HG03097 (cell line): ENCODE measurements at regions not wholly inside any gene's neighbourhood (a gene's known extent, or its start where the extent isn't known, plus 50 kb on each side); places are given as distances from the start of the nearest gene placed in this dataset.
"Not testable (repeated sequence)": the region's sequence is repeated elsewhere in the genome, so short reads cannot be mapped to it uniquely, and the experiment has no call there.

ENCODE experiments used
- ATAC-seq: cut with Tn5 transposase; IDR thresholded peaks from one replicate; pipeline ENCODE4 v1.9.1; 2021; ENCODE audit not compliant: unreplicated experiment, low FRiP score

- ATAC-seq: no peak
Observed at GRCh38 chr6:170067181-170067641, 223.7 kb downstream of the DLL1 start.

GRCh38 chr6:170066679-170067078 is 224.2 kb downstream of the DLL1 start:
- no peak for ATAC-seq

- no peak for ATAC-seq
Observed at GRCh38 chr6:170063851-170064602, 226.9 kb downstream of the DLL1 start.

- ATAC-seq: no peak
Observed at GRCh38 chr6:170063431-170063830, 227.4 kb downstream of the DLL1 start.

GRCh38 chr6:170062915-170063241 is 228.0 kb downstream of the DLL1 start:
- ATAC-seq: no peak

GRCh38 chr6:170062209-170062914 is 228.5 kb downstream of the DLL1 start:
- no peak for ATAC-seq

GRCh38 chr6:170058878-170059485 is 231.9 kb downstream of the DLL1 start:
- no peak for ATAC-seq

- ATAC-seq: no peak
Observed at GRCh38 chr6:170057961-170058877, 232.7 kb downstream of the DLL1 start.

- no peak for ATAC-seq
Observed at GRCh38 chr6:170057034-170057734, 233.7 kb downstream of the DLL1 start.

- ATAC-seq: no peak
Observed at GRCh38 chr6:170056278-170056711, 234.6 kb downstream of the DLL1 start.

GRCh38 chr6:170055797-170056196 is 235.1 kb downstream of the DLL1 start:
- not testable (repeated sequence) for ATAC-seq

GRCh38 chr6:170053966-170054661 is 236.8 kb downstream of the DLL1 start:
- no peak for ATAC-seq

GRCh38 chr6:170052991-170053821 is 237.7 kb downstream of the DLL1 start:
- ATAC-seq: no peak

GRCh38 chr6:170051229-170052172 is 239.4 kb downstream of the DLL1 start:
- ATAC-seq: no peak

GRCh38 chr6:170050591-170051041 is 240.3 kb downstream of the DLL1 start:
- ATAC-seq: no peak

GRCh38 chr6:170049641-170050561 is 241.0 kb downstream of the DLL1 start:
- ATAC-seq: no peak
